Activated CD4-positive, alpha-beta T cell treated with anti-CD3 and anti-CD28 coated beads, Interleukin-2, amount 10 ng/mL, durations not matched to agents 7 days and 5 days (primary cell): ENCODE measurements at regions not wholly inside any gene's neighbourhood (a gene's known extent, or its start where the extent isn't known, plus 50 kb on each side); places are given as distances from the start of the nearest gene placed in this dataset.

Source experiments
- CTCF ChIA-PET: fragments of 350-600 bp; sonication (Branson Sonifier 250); formaldehyde crosslinking; loops from one replicate; lab custom pipeline; 2021; ENCODE audit warnings: antibody characterized with exemption; lab: Charles Lee
- POLR2A ChIA-PET: fragments of 350-600 bp; sonication (Branson Sonifier 250); formaldehyde crosslinking; loops from one replicate; lab custom pipeline; 2021; ENCODE audit warnings: antibody characterized with exemption; lab: Charles Lee
- DNase-seq: peaks from one replicate; pipeline ENCODE4 v3.0.0-alpha.2; 2020
- H3K27ac Mint-ChIP-seq: one replicate; pipeline ENCODE4 v1.8.0; 2021; ENCODE audit warnings: mild to moderate bottlenecking, moderate library complexity, mixed read lengths
- H3K27me3 Mint-ChIP-seq: one replicate; pipeline ENCODE4 v1.8.0; 2021; ENCODE audit warnings: mixed read lengths
- H3K36me3 Mint-ChIP-seq: one replicate; pipeline ENCODE4 v1.8.0; 2021; ENCODE audit warnings: low read depth, mixed read lengths
- H3K4me1 Mint-ChIP-seq: one replicate; pipeline ENCODE4 v1.8.0; 2021; ENCODE audit warnings: mixed read lengths
- H3K4me3 Mint-ChIP-seq: one replicate; pipeline ENCODE4 v1.8.0; 2021; ENCODE audit warnings: mild to moderate bottlenecking, moderate library complexity, mixed read lengths
- H3K9me3 Mint-ChIP-seq: one replicate; pipeline ENCODE4 v1.8.0; 2021; ENCODE audit warnings: mixed read lengths

GRCh38 chr6:4522453-4522852, 253.8 kb upstream of the CDYL start:
- H3K27ac Mint-ChIP-seq, result no peak overlapping the region
- DNase-seq, result no peak
- ChIA-PET POLR2A (no interaction called here), CTCF (interaction anchor here (0.5 kb wide), 1 partner anchor 1882 kb away, joined by 3 read pairs; no protein-coding TSS in a partner anchor)
- H3K36me3 Mint-ChIP-seq, result no peaks in the 10 kb centered on the region
- H3K9me3 Mint-ChIP-seq, result no peaks in the 10 kb centered on the region
- H3K27me3 Mint-ChIP-seq, result peaks cover 16% of the 10 kb centered on the region
- no peak overlapping the region for H3K4me3 Mint-ChIP-seq
- H3K4me1 Mint-ChIP-seq, result no peaks in the 10 kb centered on the region

GRCh38 chr6:4521070-4521469, 255.1 kb upstream of the CDYL start:
- H3K9me3 Mint-ChIP-seq, result no peaks in the 10 kb centered on the region
- POLR2A ChIA-PET, result no interaction called here
- no peak for DNase-seq
- H3K4me1 Mint-ChIP-seq, result no peaks in the 10 kb centered on the region
- no peak overlapping the region for H3K4me3 Mint-ChIP-seq
- CTCF ChIA-PET, result no interaction called here
- no peaks in the 10 kb centered on the region for H3K36me3 Mint-ChIP-seq
- H3K27ac Mint-ChIP-seq, result no peak overlapping the region
- peaks cover 12% of the 10 kb centered on the region for H3K27me3 Mint-ChIP-seq

- H3K27ac Mint-ChIP-seq, result no peak overlapping the region
- H3K4me3 Mint-ChIP-seq, result no peak overlapping the region
- POLR2A ChIA-PET, result no interaction called here
- DNase-seq, result no peak
- peaks cover 15% of the 10 kb centered on the region for H3K27me3 Mint-ChIP-seq
- H3K36me3 Mint-ChIP-seq, result no peaks in the 10 kb centered on the region
- H3K9me3 Mint-ChIP-seq, result no peaks in the 10 kb centered on the region
- no peaks in the 10 kb centered on the region for H3K4me1 Mint-ChIP-seq
- CTCF ChIA-PET, result no interaction called here
Measured at GRCh38 chr6:4518506-4518905, 257.7 kb upstream of the CDYL start.

- Mint-ChIP-seq H3K36me3 (no peaks in the 10 kb centered on the region), H3K4me3 (no peak overlapping the region), H3K27me3 (peaks cover 7% of the 10 kb centered on the region), H3K9me3 (no peaks in the 10 kb centered on the region), H3K27ac (no peak overlapping the region), H3K4me1 (no peaks in the 10 kb centered on the region)
- DNase-seq, result no peak
- CTCF ChIA-PET, result no interaction called here
- POLR2A ChIA-PET, result no interaction called here
Measured at GRCh38 chr6:4516206-4516605, 260.0 kb upstream of the CDYL start.

DNA sequence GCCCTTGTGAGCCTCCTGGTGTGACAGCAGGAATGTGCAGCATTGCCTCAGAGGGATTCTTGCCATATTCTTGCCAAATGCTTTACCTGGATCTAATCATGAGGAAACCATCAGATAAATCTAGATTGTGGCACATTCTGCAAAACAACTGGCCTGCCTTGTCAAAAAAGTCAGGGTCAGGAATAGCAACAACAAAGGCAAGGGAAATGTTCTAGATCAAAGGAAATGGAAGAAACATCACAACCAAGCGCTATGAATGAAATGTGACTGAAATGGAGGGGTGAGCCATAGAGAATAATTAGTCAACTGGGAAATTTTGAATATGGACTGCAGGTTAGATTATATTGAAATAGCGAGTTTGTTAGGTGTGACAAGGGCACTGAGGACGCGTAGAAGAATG, 262.6 kb upstream of the CDYL start:
- POLR2A ChIA-PET, result no interaction called here
- Mint-ChIP-seq H3K4me3 (no peak overlapping the region), H3K9me3 (no peaks in the 10 kb centered on the region), H3K27ac (no peak overlapping the region), H3K4me1 (no peaks in the 10 kb centered on the region), H3K27me3 (peaks cover 3% of the 10 kb centered on the region), H3K36me3 (no peaks in the 10 kb centered on the region)
- CTCF ChIA-PET, result no interaction called here
- no peak for DNase-seq

DNA sequence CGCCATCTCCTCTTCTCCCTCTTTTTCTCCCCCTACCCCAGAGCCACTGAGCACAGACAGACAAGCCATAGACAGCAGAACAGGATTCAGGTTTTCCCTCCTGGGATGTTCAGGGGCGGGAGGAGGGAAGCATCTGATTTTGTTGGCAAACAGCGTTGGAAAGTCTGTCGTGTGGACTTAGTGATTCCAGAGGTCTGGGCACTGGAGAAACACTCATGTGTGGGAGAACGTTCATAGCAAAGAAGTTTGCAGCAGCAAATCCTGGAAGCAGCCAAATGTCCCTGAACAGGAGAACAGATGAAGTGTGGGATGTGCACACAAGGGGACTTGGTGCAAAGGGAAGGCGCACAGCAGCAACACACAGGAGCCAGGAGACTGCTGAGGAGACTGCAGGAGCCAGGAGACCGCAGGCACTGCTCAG, 264.1 kb upstream of the CDYL start:
- no peak overlapping the region for H3K27ac Mint-ChIP-seq
- no peaks in the 10 kb centered on the region for H3K9me3 Mint-ChIP-seq
- H3K4me3 Mint-ChIP-seq, result no peak overlapping the region
- DNase-seq, result no peak
- CTCF ChIA-PET, result no interaction called here
- H3K36me3 Mint-ChIP-seq, result no peaks in the 10 kb centered on the region
- POLR2A ChIA-PET, result no interaction called here
- H3K4me1 Mint-ChIP-seq, result no peaks in the 10 kb centered on the region
- peaks cover 6% of the 10 kb centered on the region for H3K27me3 Mint-ChIP-seq

DNA sequence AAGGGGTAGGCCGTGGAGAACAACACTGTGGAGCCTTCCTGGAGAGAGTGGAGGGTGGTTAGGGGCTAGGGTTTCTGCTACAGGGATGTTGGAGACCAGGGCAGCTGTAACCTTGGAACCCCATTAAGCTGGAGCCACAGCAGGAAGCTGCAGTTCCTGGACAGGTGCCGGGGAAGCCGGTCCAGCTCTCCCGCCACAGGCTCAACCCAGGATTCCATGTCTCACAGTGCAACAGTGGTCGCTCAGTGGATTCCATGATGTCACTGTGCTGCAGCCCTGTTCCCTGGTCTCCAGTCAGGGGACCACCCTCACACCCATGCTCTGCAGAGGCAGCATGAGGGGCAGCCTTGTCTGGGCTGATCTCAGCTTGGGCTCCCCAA, 264.6 kb upstream of the CDYL start:
- Mint-ChIP-seq H3K9me3 (no peaks in the 10 kb centered on the region), H3K4me3 (no peak overlapping the region), H3K36me3 (no peaks in the 10 kb centered on the region), H3K27ac (no peak overlapping the region), H3K27me3 (peaks cover 6% of the 10 kb centered on the region), H3K4me1 (no peaks in the 10 kb centered on the region)
- ChIA-PET CTCF (no interaction called here), POLR2A (no interaction called here)
- DNase-seq, result no peak

DNA sequence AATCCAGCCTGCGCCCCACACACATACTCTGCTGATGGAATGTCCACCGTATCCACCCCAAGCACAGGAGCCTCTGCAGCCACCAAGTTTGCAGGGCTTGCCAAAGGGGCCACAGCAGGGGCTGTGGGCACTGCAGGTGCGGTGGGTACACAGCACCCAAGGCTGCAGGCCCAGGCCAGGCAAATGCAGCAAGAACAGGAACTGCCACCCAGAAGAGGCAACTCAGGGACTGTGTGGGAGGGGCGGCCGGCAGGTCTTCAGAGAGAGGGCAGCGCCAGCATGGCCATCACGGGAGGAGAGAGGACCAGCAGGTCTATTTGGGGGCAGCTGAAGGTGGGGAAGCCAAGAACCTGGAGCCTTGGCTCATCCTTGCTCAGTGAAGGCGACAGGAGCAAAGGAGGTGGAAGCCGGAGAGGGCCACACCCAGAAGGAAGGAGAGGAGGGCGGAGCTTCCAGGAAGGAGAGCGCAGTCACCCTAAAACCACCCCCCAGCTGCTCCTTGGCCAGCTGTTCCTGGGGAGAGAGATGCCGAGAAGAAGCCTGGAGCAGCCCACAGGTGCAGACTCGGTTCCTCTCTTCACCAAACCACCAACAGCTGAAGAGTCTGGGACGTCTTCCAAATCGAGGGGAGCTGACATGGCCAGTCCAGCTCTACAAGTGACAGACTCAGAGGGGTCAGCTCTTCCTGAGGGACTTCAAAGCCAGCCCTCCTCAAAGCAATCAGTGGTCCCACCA, 265.1 kb upstream of the CDYL start:
- Mint-ChIP-seq H3K9me3 (no peaks in the 10 kb centered on the region), H3K36me3 (no peaks in the 10 kb centered on the region), H3K4me3 (no peak overlapping the region), H3K27ac (no peak overlapping the region), H3K4me1 (no peaks in the 10 kb centered on the region), H3K27me3 (peaks cover 6% of the 10 kb centered on the region)
- ChIA-PET CTCF (no interaction called here), POLR2A (no interaction called here)
- DNase-seq, result no peak

GRCh38 chr6:4510317-4510716, 265.9 kb upstream of the CDYL start:
- Mint-ChIP-seq H3K4me3 (no peak overlapping the region), H3K36me3 (no peaks in the 10 kb centered on the region), H3K9me3 (no peaks in the 10 kb centered on the region), H3K27me3 (peaks cover 6% of the 10 kb centered on the region), H3K27ac (no peak overlapping the region), H3K4me1 (no peaks in the 10 kb centered on the region)
- ChIA-PET POLR2A (no interaction called here), CTCF (no interaction called here)
- no peak for DNase-seq

GRCh38 chr6:4509506-4509905, 266.7 kb upstream of the CDYL start:
- Mint-ChIP-seq H3K9me3 (no peaks in the 10 kb centered on the region), H3K4me3 (no peak overlapping the region), H3K27me3 (peaks cover 6% of the 10 kb centered on the region), H3K4me1 (no peaks in the 10 kb centered on the region), H3K27ac (no peak overlapping the region), H3K36me3 (no peaks in the 10 kb centered on the region)
- ChIA-PET CTCF (no interaction called here), POLR2A (no interaction called here)
- DNase-seq, result no peak

GRCh38 chr6:4506792-4507191, 269.4 kb upstream of the CDYL start:
- CTCF ChIA-PET, result interaction anchor here (0.9 kb wide), 1 partner anchor 248 kb away, joined by 3 read pairs; no protein-coding TSS in a partner anchor
- no peak for DNase-seq
- peaks cover 3% of the 10 kb centered on the region for H3K27me3 Mint-ChIP-seq
- no peaks in the 10 kb centered on the region for H3K4me1 Mint-ChIP-seq
- H3K27ac Mint-ChIP-seq, result no peak overlapping the region
- POLR2A ChIA-PET, result no interaction called here
- no peak overlapping the region for H3K4me3 Mint-ChIP-seq
- no peaks in the 10 kb centered on the region for H3K36me3 Mint-ChIP-seq
- no peaks in the 10 kb centered on the region for H3K9me3 Mint-ChIP-seq

- Mint-ChIP-seq H3K27me3 (peaks cover 3% of the 10 kb centered on the region), H3K27ac (no peak overlapping the region), H3K36me3 (no peaks in the 10 kb centered on the region), H3K4me1 (no peaks in the 10 kb centered on the region), H3K9me3 (no peaks in the 10 kb centered on the region), H3K4me3 (no peak overlapping the region)
- DNase-seq, result no peak
- ChIA-PET POLR2A (no interaction called here), CTCF (interaction anchor here (0.9 kb wide), 1 partner anchor 249 kb away, joined by 3 read pairs; no protein-coding TSS in a partner anchor)
Measured at GRCh38 chr6:4506223-4506622, 270.0 kb upstream of the CDYL start.

GRCh38 chr6:4504700-4505099, 271.5 kb upstream of the CDYL start:
- H3K4me1 Mint-ChIP-seq, result no peaks in the 10 kb centered on the region

GRCh38 chr6:4503700-4504099, 272.5 kb upstream of the CDYL start:
- Mint-ChIP-seq H3K36me3 (no peaks in the 10 kb centered on the region), H3K9me3 (no peaks in the 10 kb centered on the region), H3K27me3 (peaks cover 3% of the 10 kb centered on the region), H3K27ac (no peak overlapping the region), H3K4me3 (no peak overlapping the region), H3K4me1 (no peaks in the 10 kb centered on the region)
- DNase-seq, result no peak
- CTCF ChIA-PET, result no interaction called here
- POLR2A ChIA-PET, result no interaction called here

More at GRCh38 chr6:4504700-4505099, 271.5 kb upstream of the CDYL start:
- ChIA-PET POLR2A (no interaction called here), CTCF (no interaction called here)
- no peak overlapping the region for H3K27ac Mint-ChIP-seq
- H3K9me3 Mint-ChIP-seq, result no peaks in the 10 kb centered on the region
- no peaks in the 10 kb centered on the region for H3K36me3 Mint-ChIP-seq
- no peak for DNase-seq
- no peak overlapping the region for H3K4me3 Mint-ChIP-seq
- peaks cover 3% of the 10 kb centered on the region for H3K27me3 Mint-ChIP-seq
